B cell (primary cell): ENCODE measurements at regions not wholly inside any gene's neighbourhood (a gene's known extent, or its start where the extent isn't known, plus 50 kb on each side); places are given as distances from the start of the nearest gene placed in this dataset.

Experiments used
- ATAC-seq: fragments of 200-7000 bp; cut with Tn5 transposase; one replicate; pipeline ENCODE4 v1.10.0; 2021; ENCODE audit warnings: low read depth, mild to moderate bottlenecking, moderate number of reproducible peaks, moderate library complexity
- CTCF ChIA-PET: fragments of 350-600 bp; sonication (Branson Sonifier 250); formaldehyde crosslinking; loops from one replicate; lab custom pipeline; 2021; ENCODE audit warnings: antibody characterized with exemption, inconsistent platforms; lab: Charles Lee
- POLR2A ChIA-PET: fragments of 350-600 bp; sonication (Branson Sonifier 250); formaldehyde crosslinking; loops from one replicate; lab custom pipeline; 2021; ENCODE audit warnings: antibody characterized with exemption; lab: Charles Lee
- DNase-seq: peaks from one replicate; pipeline ENCODE4 v3.0.0; 2013
- H2AFZ ChIP-seq: 2 replicates; pipeline ENCODE4 v1.6.1; 2012; ENCODE audit warnings: mild to moderate bottlenecking, low read depth, low read length; ENCODE audit not compliant: insufficient read depth, poor library complexity, severe bottlenecking
- H3K27ac ChIP-seq, 2 donors: 1 replicate in 1 of 2; 2 replicates in 1 of 2; pipeline ENCODE4 v1.5.1; 2012 to 2013; ENCODE audit warnings: low read length in 2 of 2, mild to moderate bottlenecking in 2 of 2, moderate library complexity in 1 of 2
- H3K27me3 ChIP-seq, 4 experiments: fragments of 200-600 bp in 1 of 4; sonication (generic) in 1 of 4; replicated peaks in 1 of 4; 1 replicate in 2 of 4; 2 replicates in 2 of 4; pipeline versions ENCODE4 v1.6.1 to v1.7.0; 2013 to 2016; ENCODE audit warnings: low read length in 3 of 4, mild to moderate bottlenecking in 2 of 4, mixed read lengths in 1 of 4, moderate library complexity in 1 of 4; ENCODE audit not compliant: insufficient read depth in 4 of 4, control insufficient read depth in 3 of 4; ENCODE audit errors: control extremely low read depth in 1 of 4
- H3K36me3 ChIP-seq, 2 experiments: replicated peaks in 1 of 2; 1 replicate in 1 of 2; 2 replicates in 1 of 2; pipeline versions ENCODE4 v1.6.1 to v1.7.1; 2013; ENCODE audit warnings: low read length in 1 of 2; ENCODE audit not compliant: insufficient read depth in 2 of 2, control insufficient read depth in 1 of 2; ENCODE audit errors: control extremely low read depth in 1 of 2, extremely low read depth in 1 of 2
- H3K4me1 ChIP-seq, 2 donors: fragments of 200-600 bp in 1 of 2; sonication (generic) in 1 of 2; 1 replicate in 1 of 2; 2 replicates in 1 of 2; pipeline versions ENCODE4 v1.5.1 to v1.6.1; 2013 to 2017; ENCODE audit warnings: low read length in 2 of 2; ENCODE audit not compliant: control insufficient read depth in 2 of 2, insufficient read depth in 2 of 2
- H3K4me2 ChIP-seq: replicated peaks from 2 replicates; pipeline ENCODE3; 2012; ENCODE audit warnings: mild to moderate bottlenecking, low read depth, low read length; ENCODE audit not compliant: poor library complexity, severe bottlenecking
- H3K4me3 ChIP-seq, 5 experiments: fragments of 200-600 bp in 1 of 5; sonication (generic) in 1 of 5; 1 replicate in 3 of 5; 2 replicates in 2 of 5; pipeline versions ENCODE4 v1.5.1 to v1.7.0; 2011 to 2016; ENCODE audit warnings: low read length in 4 of 5, mild to moderate bottlenecking in 4 of 5, low read depth in 2 of 5, control low read depth in 1 of 5, moderate library complexity in 1 of 5; ENCODE audit not compliant: insufficient read depth in 1 of 5; ENCODE audit errors: control extremely low read depth in 1 of 5, extremely low read depth in 1 of 5
- H3K79me2 ChIP-seq: fragments of 200-600 bp; sonication (generic); one replicate; pipeline ENCODE4 v1.6.0; 2016; ENCODE audit warnings: low read length; ENCODE audit not compliant: control insufficient read depth, insufficient read depth
- H3K9ac ChIP-seq: fragments of 200-600 bp; sonication (generic); 2 replicates; pipeline ENCODE4 v1.6.1; 2017; ENCODE audit warnings: mild to moderate bottlenecking, low read length, moderate library complexity
- H3K9me3 ChIP-seq, 3 donors: one replicate each; pipeline versions ENCODE4 v1.6.1 to v1.7.1; 2013; ENCODE audit warnings: low read length in 2 of 3; ENCODE audit not compliant: control insufficient read depth in 2 of 3, insufficient read depth in 1 of 3; ENCODE audit errors: control extremely low read depth in 1 of 3
- H4K20me1 ChIP-seq: 2 replicates; pipeline ENCODE4 v1.6.0; 2012; ENCODE audit warnings: mild to moderate bottlenecking, low read length; ENCODE audit not compliant: insufficient read depth, control insufficient read depth, poor library complexity, severe bottlenecking
- H3K27ac Mint-ChIP-seq: one replicate; pipeline ENCODE4 v1.8.0; 2021; ENCODE audit warnings: mixed read lengths
- H3K27me3 Mint-ChIP-seq: one replicate; pipeline ENCODE4 v1.8.0; 2021; ENCODE audit warnings: mixed read lengths
- H3K4me1 Mint-ChIP-seq: one replicate; pipeline ENCODE4 v1.8.0; 2021; ENCODE audit warnings: mixed read lengths
- H3K4me3 Mint-ChIP-seq: one replicate; pipeline ENCODE4 v1.8.0; 2021; ENCODE audit warnings: mixed read lengths
- H3K9me3 Mint-ChIP-seq: one replicate; pipeline ENCODE4 v1.8.0; 2022; ENCODE audit warnings: mixed read lengths; ENCODE audit not compliant: insufficient read depth
- EZH2 ChIP-seq: IDR thresholded peaks from 2 replicates; pipeline ENCODE4 v1.6.1; 2012; ENCODE audit warnings: borderline replicate concordance, low read depth, mild to moderate bottlenecking, moderate library complexity, low read length; ENCODE audit not compliant: insufficient read depth, poor library complexity, severe bottlenecking
- WGBS: methylation state at CpG from one replicate; pipeline ENCODE4 v1.1.5; 2013; ENCODE audit warnings: missing lambda C conversion rate; ENCODE audit not compliant: insufficient coverage; 5-methylcytosine and 5-hydroxymethylcytosine counted together
- intact Hi-C: fragments of 100-400 bp; cut with micrococcal nuclease; formaldehyde crosslinking; loops from one replicate; pipeline ENCODE4 v1.10.0; 2022
- TF ChIP-seq, protein P1 (sequence below): fragments of 200-600 bp; IDR thresholded peaks from one replicate; pipeline ENCODE4 v1.8.0; 2022; ENCODE audit warnings: antibody characterized with exemption, mild to moderate bottlenecking

DNA sequence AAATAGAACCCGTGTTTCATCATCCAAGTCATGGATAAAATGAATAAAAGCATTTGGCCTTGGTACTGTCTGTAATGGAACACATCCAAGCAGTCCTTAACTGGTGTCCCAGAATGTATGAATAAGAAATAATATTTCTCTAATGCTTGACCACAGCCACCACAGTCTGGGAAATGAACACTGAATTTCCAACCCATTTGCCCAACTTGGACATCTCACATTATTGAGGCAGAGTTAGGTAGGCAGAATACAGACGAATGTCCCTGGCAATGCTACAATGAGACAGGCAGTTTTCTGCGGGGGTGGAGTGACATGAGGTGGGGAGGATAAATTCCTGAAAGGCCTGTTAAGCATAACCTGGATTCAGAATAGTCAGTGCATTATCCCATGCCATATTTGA lies 245.7 kb downstream of the ZIC1 start:
- ChIA-PET POLR2A (no interaction called here), CTCF (no interaction called here)
- DNase-seq (no peak), ATAC-seq (no peak)
- H3K4me2 ChIP-seq: no peak overlapping the region
- H3K9me3 ChIP-seq: no peaks in the 10 kb centered on the region
- no peaks in the 10 kb centered on the region for H3K79me2 ChIP-seq
- H3K36me3 ChIP-seq: no peaks in the 10 kb centered on the region
- no peaks in the 10 kb centered on the region for H3K4me1 ChIP-seq
- TF ChIP-seq EZH2: no peak
- TF ChIP-seq, protein P1, sequence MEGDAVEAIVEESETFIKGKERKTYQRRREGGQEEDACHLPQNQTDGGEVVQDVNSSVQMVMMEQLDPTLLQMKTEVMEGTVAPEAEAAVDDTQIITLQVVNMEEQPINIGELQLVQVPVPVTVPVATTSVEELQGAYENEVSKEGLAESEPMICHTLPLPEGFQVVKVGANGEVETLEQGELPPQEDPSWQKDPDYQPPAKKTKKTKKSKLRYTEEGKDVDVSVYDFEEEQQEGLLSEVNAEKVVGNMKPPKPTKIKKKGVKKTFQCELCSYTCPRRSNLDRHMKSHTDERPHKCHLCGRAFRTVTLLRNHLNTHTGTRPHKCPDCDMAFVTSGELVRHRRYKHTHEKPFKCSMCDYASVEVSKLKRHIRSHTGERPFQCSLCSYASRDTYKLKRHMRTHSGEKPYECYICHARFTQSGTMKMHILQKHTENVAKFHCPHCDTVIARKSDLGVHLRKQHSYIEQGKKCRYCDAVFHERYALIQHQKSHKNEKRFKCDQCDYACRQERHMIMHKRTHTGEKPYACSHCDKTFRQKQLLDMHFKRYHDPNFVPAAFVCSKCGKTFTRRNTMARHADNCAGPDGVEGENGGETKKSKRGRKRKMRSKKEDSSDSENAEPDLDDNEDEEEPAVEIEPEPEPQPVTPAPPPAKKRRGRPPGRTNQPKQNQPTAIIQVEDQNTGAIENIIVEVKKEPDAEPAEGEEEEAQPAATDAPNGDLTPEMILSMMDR: no peak
- intact Hi-C loops: no loop called here
- Mint-ChIP-seq H3K4me1 (no peaks in the 10 kb centered on the region), H3K4me3 (no peak overlapping the region), H3K9me3 (peaks cover 2% of the 10 kb centered on the region), H3K27ac (no peak overlapping the region), H3K27me3 (no peaks in the 10 kb centered on the region)
- H4K20me1 ChIP-seq: no peaks in the 10 kb centered on the region
- no peak overlapping the region for H3K4me3 ChIP-seq
- no peaks in the 10 kb centered on the region for H3K27me3 ChIP-seq
- H2AFZ ChIP-seq: no peak overlapping the region
- no peak overlapping the region for H3K9ac ChIP-seq
- no peak overlapping the region for H3K27ac ChIP-seq
- no CpG with 5 or more reads among the region's 3 CpGs for WGBS

DNA sequence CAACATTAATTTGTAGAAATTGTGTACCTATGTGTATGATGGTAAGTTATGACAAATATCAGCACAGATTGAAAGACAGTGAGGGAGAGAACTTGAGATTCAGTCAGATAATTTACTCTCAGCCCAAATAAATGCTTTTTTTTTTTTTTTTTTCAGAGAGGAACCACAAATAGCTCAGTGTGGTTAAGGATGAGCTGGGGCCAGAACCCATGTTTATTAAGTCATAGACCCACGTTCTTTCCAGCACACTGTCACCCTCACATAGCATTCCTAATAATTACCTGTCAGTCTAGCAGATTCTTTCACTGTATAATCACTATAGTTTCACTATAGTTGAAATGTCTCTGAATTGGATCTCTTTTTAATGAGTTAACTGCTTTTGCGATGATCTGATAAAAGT lies 246.1 kb downstream of the ZIC1 start:
- POLR2A ChIA-PET: no interaction called here
- H3K4me3 ChIP-seq: no peak overlapping the region
- H3K27ac Mint-ChIP-seq: no peak overlapping the region
- no peaks in the 10 kb centered on the region for H3K4me1 ChIP-seq
- TF ChIP-seq, protein P1: no peak
- no peak for TF ChIP-seq EZH2
- no peaks in the 10 kb centered on the region for H3K9me3 ChIP-seq
- H3K27ac ChIP-seq: no peak overlapping the region
- H3K27me3 Mint-ChIP-seq: no peaks in the 10 kb centered on the region
- H4K20me1 ChIP-seq: no peaks in the 10 kb centered on the region
- no peak for DNase-seq
- H3K4me2 ChIP-seq: no peak overlapping the region
- H3K79me2 ChIP-seq: no peaks in the 10 kb centered on the region
- H3K36me3 ChIP-seq: no peaks in the 10 kb centered on the region
- WGBS: no CpG with 5 or more reads among the region's 2 CpGs
- H3K9me3 Mint-ChIP-seq: peaks cover 2% of the 10 kb centered on the region
- CTCF ChIA-PET: no interaction called here
- H3K9ac ChIP-seq: no peak overlapping the region
- no peaks in the 10 kb centered on the region for H3K4me1 Mint-ChIP-seq
- intact Hi-C loops: no loop called here
- no peaks in the 10 kb centered on the region for H3K27me3 ChIP-seq
- no peak overlapping the region for H2AFZ ChIP-seq
- ATAC-seq: no peak
- H3K4me3 Mint-ChIP-seq: no peak overlapping the region
